ENCODE measurements at regions not wholly inside any gene's neighbourhood (a gene's known extent, or its start where the extent isn't known, plus 50 kb on each side); places are given as distances from the start of the nearest gene placed in this dataset.

DNA sequence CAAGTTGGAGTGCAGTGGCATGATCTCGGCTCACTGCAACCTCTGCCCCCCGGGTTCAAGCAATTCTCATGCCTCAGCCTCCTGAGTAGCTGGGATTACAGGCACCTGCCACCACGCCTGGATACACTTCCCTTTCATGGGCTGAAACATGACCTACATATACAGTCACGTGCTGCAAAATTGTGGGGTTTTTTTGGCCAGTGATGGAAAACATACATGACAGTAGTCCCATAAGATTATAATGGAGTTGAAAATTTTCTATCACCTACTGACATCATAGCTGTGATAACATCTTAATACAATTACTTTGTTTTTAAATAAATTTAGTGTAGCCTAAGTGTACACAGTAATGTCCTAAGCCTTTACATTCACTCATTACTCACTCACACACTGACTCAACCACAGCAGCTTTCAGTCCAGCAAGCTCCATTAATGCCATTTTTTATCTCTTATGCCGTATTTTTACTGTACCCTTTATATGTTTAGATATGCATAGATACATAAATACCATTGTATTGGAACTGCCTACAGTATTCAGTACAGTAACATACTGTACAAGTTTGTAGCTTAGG lies 79.9 kb upstream of the TMEM196 start (continued):
- TF ChIP-seq, protein P1, sequence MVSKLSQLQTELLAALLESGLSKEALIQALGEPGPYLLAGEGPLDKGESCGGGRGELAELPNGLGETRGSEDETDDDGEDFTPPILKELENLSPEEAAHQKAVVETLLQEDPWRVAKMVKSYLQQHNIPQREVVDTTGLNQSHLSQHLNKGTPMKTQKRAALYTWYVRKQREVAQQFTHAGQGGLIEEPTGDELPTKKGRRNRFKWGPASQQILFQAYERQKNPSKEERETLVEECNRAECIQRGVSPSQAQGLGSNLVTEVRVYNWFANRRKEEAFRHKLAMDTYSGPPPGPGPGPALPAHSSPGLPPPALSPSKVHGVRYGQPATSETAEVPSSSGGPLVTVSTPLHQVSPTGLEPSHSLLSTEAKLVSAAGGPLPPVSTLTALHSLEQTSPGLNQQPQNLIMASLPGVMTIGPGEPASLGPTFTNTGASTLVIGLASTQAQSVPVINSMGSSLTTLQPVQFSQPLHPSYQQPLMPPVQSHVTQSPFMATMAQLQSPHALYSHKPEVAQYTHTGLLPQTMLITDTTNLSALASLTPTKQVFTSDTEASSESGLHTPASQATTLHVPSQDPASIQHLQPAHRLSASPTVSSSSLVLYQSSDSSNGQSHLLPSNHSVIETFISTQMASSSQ (IDR thresholded peaks at IDR 0.05; ENCODE audit: low read depth), result no peak
- TF ChIP-seq, protein P1 (CRISPR knock-in tag; IDR thresholded peaks at IDR 0.05; ENCODE audit: borderline replicate concordance), result no peak
- TF ChIP-seq IKZF1 (IDR thresholded peaks at IDR 0.05) (no peak), ARID2 (CRISPR knock-in tag; IDR thresholded peaks at IDR 0.05; ENCODE audit: borderline replicate concordance) (no peak), TCF12 (IDR thresholded peaks at IDR 0.05) (no peak), TCF12 (CRISPR knock-in tag; IDR thresholded peaks at IDR 0.05) (no peak), TERF1 (CRISPR knock-in tag; IDR thresholded peaks at IDR 0.05) (no peak), SATB2 (CRISPR knock-in tag; IDR thresholded peaks at IDR 0.05) (no peak)

DNA sequence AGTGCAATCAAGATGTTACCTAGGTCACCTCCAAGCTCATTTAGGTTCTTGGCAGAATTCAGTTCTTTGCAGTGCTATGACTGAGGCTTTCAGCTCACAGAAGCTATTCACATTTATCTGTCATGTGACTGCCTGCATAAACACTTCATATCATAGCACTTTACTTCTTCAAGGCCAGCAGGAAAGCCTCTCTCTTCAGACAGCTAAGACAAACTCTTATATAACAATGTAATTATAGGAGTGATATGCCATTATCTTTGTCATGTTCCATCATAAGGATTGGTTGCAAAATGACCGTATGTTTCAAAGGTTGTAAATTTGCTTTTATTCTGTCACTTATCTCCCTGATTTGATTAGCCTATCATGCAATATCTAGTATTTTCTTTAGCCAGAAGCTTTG lies 78.8 kb upstream of the TMEM196 start:
- no peak for TF ChIP-seq RBM39 (IDR thresholded peaks at IDR 0.05; ENCODE audit: low read depth, low read length, poor library complexity, severe bottlenecking)
- TF ChIP-seq MTF1 (CRISPR knock-in tag; IDR thresholded peaks at IDR 0.05), result no peak
- no peak for TF ChIP-seq PCBP2 (optimal IDR thresholded peaks at IDR 0.05; ENCODE audit: low read depth, low read length, poor library complexity, severe bottlenecking)
- TF ChIP-seq, protein P2, sequence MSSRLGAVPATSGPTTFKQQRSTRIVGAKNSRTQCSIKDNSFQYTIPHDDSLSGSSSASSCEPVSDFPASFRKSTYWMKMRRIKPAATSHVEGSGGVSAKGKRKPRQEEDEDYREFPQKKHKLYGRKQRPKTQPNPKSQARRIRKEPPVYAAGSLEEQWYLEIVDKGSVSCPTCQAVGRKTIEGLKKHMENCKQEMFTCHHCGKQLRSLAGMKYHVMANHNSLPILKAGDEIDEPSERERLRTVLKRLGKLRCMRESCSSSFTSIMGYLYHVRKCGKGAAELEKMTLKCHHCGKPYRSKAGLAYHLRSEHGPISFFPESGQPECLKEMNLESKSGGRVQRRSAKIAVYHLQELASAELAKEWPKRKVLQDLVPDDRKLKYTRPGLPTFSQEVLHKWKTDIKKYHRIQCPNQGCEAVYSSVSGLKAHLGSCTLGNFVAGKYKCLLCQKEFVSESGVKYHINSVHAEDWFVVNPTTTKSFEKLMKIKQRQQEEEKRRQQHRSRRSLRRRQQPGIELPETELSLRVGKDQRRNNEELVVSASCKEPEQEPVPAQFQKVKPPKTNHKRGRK (CRISPR knock-in tag; IDR thresholded peaks at IDR 0.05), result no peak
- no peak for TF ChIP-seq JARID2 (CRISPR knock-in tag; IDR thresholded peaks at IDR 0.05; ENCODE audit: insufficient replicate concordance)
- no peak for TF ChIP-seq RARA (CRISPR knock-in tag; IDR thresholded peaks at IDR 0.05)
- Histone ChIP-seq H2AFZ (ENCODE audit: low read length) (no peak overlapping the region), H3K27ac (ENCODE audit: extremely low read length, insufficient read depth, low read length) (no peak overlapping the region), H3K79me2 (ENCODE audit: insufficient read depth, low read length) (no peaks in the 10 kb centered on the region), H4K20me1 (ENCODE audit: insufficient read depth, low read length) (no peaks in the 10 kb centered on the region), H3K4me1 (ENCODE audit: insufficient read depth, low read length) (no peaks in the 10 kb centered on the region), H3K4me2 (ENCODE audit: low read depth, low read length) (no peak overlapping the region), H3K36me3 (replicated peaks in 1 of 2; ENCODE audit: control insufficient read depth in 1 of 2, insufficient read depth in 2 of 2, low read length in 2 of 2) (no peaks in the 10 kb centered on the region), H3K9ac (ENCODE audit: insufficient read depth, low read depth, low read length) (no peak overlapping the region), H3K27me3 (ENCODE audit: control insufficient read depth in 1 of 2, insufficient read depth in 2 of 2, low read length in 2 of 2) (no peaks in the 10 kb centered on the region), H3K4me3 (replicated peaks in 1 of 3; ENCODE audit: insufficient read depth in 1 of 3, low read depth in 2 of 3, low read length in 3 of 3) (no peak overlapping the region), H3K9me3 (ENCODE audit: low read length) (peaks cover 78% of the 10 kb centered on the region)
- ChIA-PET CTCF (ENCODE audit: low intra/inter-chr PET ratio, low total read pairs) (no interaction called here), POLR2A (no interaction called here)
- in situ Hi-C loops (cut with HindIII; ENCODE audit: extremely low pct_ligation_motif_present, low pct_unique_long_range_greater_than_20kb), result no loop called here
- no TSS peak for BruUV-seq (replicated peaks)
- 0% methylated on average over 1 of the region's 1 CpG for WGBS (ENCODE audit: low lambda C conversion rate)
- intact Hi-C loops (cut with micrococcal nuclease; ENCODE audit: unreplicated experiment), result no loop called here
- FAIRE-seq, result no peak
- no peak for ATAC-seq
- no peak for DNase-seq (ENCODE audit: low spot score)

Measured in HepG2 (cell line).